Adrenal gland (tissue), 9 donors: ENCODE measurements at regions not wholly inside any gene's neighbourhood (a gene's known extent, or its start where the extent isn't known, plus 50 kb on each side); places are given as distances from the start of the nearest gene placed in this dataset.

Experiments used
- DNase-seq, 7 donors: peaks; one replicate each; pipeline ENCODE4 v3.0.0-alpha.2; 2019 to 2020
- H3K27ac ChIP-seq, 5 donors: fragments of 200-600 bp; sonication (generic) in 4 of 5; 1 replicate in 3 of 5; 2 replicates in 2 of 5; pipeline versions ENCODE4 v1.5.1 to v1.8.0; 2016 to 2020; ENCODE audit warnings: mild to moderate bottlenecking in 1 of 5
- H3K27me3 ChIP-seq: fragments of 200-600 bp; 2 replicates; pipeline ENCODE4 v1.8.0; 2021
- H3K36me3 ChIP-seq, 2 donors: fragments of 200-600 bp; replicated peaks in 1 of 2; 1 replicate in 1 of 2; 2 replicates in 1 of 2; pipeline versions ENCODE4 v1.5.1 to v1.8.0; 2018 to 2022
- H3K4me1 ChIP-seq, 2 donors: fragments of 200-600 bp; replicated peaks in 1 of 2; 1 replicate in 1 of 2; 2 replicates in 1 of 2; pipeline versions ENCODE4 v1.5.1 to v1.8.0; 2018 to 2021
- H3K4me3 ChIP-seq, 4 donors: fragments of 200-600 bp; sonication (generic) in 3 of 4; one replicate each; pipeline ENCODE4 v1.5.1; 2016 to 2018
- H3K9me3 ChIP-seq, 3 donors: fragments of 200-600 bp; sonication (generic) in 1 of 3; replicated peaks in 1 of 3; 1 replicate in 2 of 3; 2 replicates in 1 of 3; pipeline versions ENCODE4 v1.5.1 to v1.8.0; 2016 to 2021
- POLR2A ChIP-seq, 2 donors: fragments of 450-650 bp; IDR thresholded peaks; one replicate each; pipeline ENCODE4 v1.6.1; 2017; ENCODE audit warnings: antibody characterized with exemption in 2 of 2, mild to moderate bottlenecking in 2 of 2, moderate library complexity in 1 of 2
- WGBS, 4 donors: extraction: QIAGEN DNeasy Blood & Tissue Kit in 2 of 4; methylation state at CpG; one replicate each; pipeline versions ENCODE4 v1.1.5 to v1.1.7; 2013 to 2017; 5-methylcytosine and 5-hydroxymethylcytosine counted together
- intact Hi-C, 2 donors: fragments of 100-400 bp; cut with DNase I; formaldehyde crosslinking; loops; one replicate each; pipeline versions ENCODE4 v1.14.1 to v1.15.0; 2022 to 2023
- TF ChIP-seq, protein P1 (sequence below), 6 experiments: fragments of 450-650 bp in 4 of 6; fragments of 200-600 bp in 2 of 6; sonication (generic) in 1 of 6; IDR thresholded peaks; 1 replicate in 5 of 6; 2 replicates in 1 of 6; pipeline versions ENCODE4 v1.5.1 to v1.8.0; 2016 to 2021; ENCODE audit warnings: antibody characterized with exemption in 6 of 6, mild to moderate bottlenecking in 2 of 6, moderate library complexity in 1 of 6
- donor health status: healthy with polysubstance abuse.
- donor health status: Bipolar disorder and iron deficiency.
- donor health status: DM: yes; HTN: yes; CAD: no.
- donor health status: DM: no; HTN: no; CAD: no.
- donor health status: DM: no; HTN: no; CAD: no.

GRCh38 chr14:43019826-43020225 lies 1413.2 kb downstream of the LRFN5 start:
- Histone ChIP-seq H3K9me3 (no peaks in the 10 kb centered on the region), H3K27me3 (no peaks in the 10 kb centered on the region), H3K36me3 (no peaks in the 10 kb centered on the region), H3K27ac (no peak overlapping the region), H3K4me1 (no peaks in the 10 kb centered on the region), H3K4me3 (no peak overlapping the region)
- intact Hi-C loops, result no loop called here
- no peak for DNase-seq
- TF ChIP-seq, protein P1, sequence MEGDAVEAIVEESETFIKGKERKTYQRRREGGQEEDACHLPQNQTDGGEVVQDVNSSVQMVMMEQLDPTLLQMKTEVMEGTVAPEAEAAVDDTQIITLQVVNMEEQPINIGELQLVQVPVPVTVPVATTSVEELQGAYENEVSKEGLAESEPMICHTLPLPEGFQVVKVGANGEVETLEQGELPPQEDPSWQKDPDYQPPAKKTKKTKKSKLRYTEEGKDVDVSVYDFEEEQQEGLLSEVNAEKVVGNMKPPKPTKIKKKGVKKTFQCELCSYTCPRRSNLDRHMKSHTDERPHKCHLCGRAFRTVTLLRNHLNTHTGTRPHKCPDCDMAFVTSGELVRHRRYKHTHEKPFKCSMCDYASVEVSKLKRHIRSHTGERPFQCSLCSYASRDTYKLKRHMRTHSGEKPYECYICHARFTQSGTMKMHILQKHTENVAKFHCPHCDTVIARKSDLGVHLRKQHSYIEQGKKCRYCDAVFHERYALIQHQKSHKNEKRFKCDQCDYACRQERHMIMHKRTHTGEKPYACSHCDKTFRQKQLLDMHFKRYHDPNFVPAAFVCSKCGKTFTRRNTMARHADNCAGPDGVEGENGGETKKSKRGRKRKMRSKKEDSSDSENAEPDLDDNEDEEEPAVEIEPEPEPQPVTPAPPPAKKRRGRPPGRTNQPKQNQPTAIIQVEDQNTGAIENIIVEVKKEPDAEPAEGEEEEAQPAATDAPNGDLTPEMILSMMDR (IDR thresholded peaks at IDR 0.05), result no peak
- TF ChIP-seq POLR2A (IDR thresholded peaks at IDR 0.05), result no peak

- H3K36me3 ChIP-seq, result no peaks in the 10 kb centered on the region
- no peaks in the 10 kb centered on the region for H3K9me3 ChIP-seq
- DNase-seq, result no peak
- H3K4me1 ChIP-seq, result no peaks in the 10 kb centered on the region
- 41 to 68% (median 60%) methylated on average over 1 of the region's 1 CpG for WGBS, 4 donors
- TF ChIP-seq POLR2A (IDR thresholded peaks at IDR 0.05), result no peak
- TF ChIP-seq, protein P1 (IDR thresholded peaks at IDR 0.05), result no peak
- H3K27me3 ChIP-seq, result no peaks in the 10 kb centered on the region
- H3K27ac ChIP-seq, result no peak overlapping the region
- intact Hi-C loops, result no loop called here
- H3K4me3 ChIP-seq, result no peak overlapping the region
Measured at GRCh38 chr14:43014338-43014737, 1407.7 kb downstream of the LRFN5 start.

GRCh38 chr14:43012817-43013216 lies 1406.1 kb downstream of the LRFN5 start:
- Histone ChIP-seq H3K9me3 (no peaks in the 10 kb centered on the region), H3K4me3 (no peak overlapping the region), H3K27ac (no peak overlapping the region), H3K36me3 (no peaks in the 10 kb centered on the region), H3K27me3 (no peaks in the 10 kb centered on the region), H3K4me1 (no peaks in the 10 kb centered on the region)
- 63 to 78% (median 71%) methylated on average over 1 of the region's 1 CpG for WGBS, 4 donors
- intact Hi-C loops, result no loop called here
- TF ChIP-seq, protein P1 (IDR thresholded peaks at IDR 0.05), result no peak
- no peak for TF ChIP-seq POLR2A (IDR thresholded peaks at IDR 0.05)
- no peak for DNase-seq

- Histone ChIP-seq H3K27ac (no peak overlapping the region), H3K9me3 (no peaks in the 10 kb centered on the region), H3K36me3 (no peaks in the 10 kb centered on the region), H3K4me3 (no peak overlapping the region), H3K27me3 (no peaks in the 10 kb centered on the region), H3K4me1 (no peaks in the 10 kb centered on the region)
- DNase-seq, result no peak
- intact Hi-C loops, result no loop called here
- TF ChIP-seq, protein P1 (IDR thresholded peaks at IDR 0.05), result no peak
- no peak for TF ChIP-seq POLR2A (IDR thresholded peaks at IDR 0.05)
- 38 to 52% (median 48%) methylated on average over 1 of the region's 1 CpG for WGBS, 4 donors
Measured at GRCh38 chr14:43005807-43006206, 1399.1 kb downstream of the LRFN5 start.
